HL-60 (cell line): ENCODE measurements at regions not wholly inside any gene's neighbourhood (a gene's known extent, or its start where the extent isn't known, plus 50 kb on each side); places are given as distances from the start of the nearest gene placed in this dataset.

Experiments used
- CTCF ChIP-seq: IDR thresholded peaks from one replicate; pipeline ENCODE4 v1.5.1; 2011; ENCODE audit warnings: low read length, control low read depth, inconsistent platforms; ENCODE audit not compliant: insufficient read depth
- POLR2AphosphoS5 ChIP-seq: IDR thresholded peaks from 2 replicates; pipeline ENCODE4 v1.6.1; 2012; ENCODE audit warnings: low read depth
- SPI1 ChIP-seq: IDR thresholded peaks from 2 replicates; pipeline ENCODE4 v1.6.1; 2012; ENCODE audit warnings: low read depth, mild to moderate bottlenecking, borderline replicate concordance
- TF ChIP-seq, protein P1 (sequence below): IDR thresholded peaks from 2 replicates; pipeline ENCODE4 v1.6.1; 2012; ENCODE audit warnings: low read depth; ENCODE audit not compliant: insufficient replicate concordance

DNA sequence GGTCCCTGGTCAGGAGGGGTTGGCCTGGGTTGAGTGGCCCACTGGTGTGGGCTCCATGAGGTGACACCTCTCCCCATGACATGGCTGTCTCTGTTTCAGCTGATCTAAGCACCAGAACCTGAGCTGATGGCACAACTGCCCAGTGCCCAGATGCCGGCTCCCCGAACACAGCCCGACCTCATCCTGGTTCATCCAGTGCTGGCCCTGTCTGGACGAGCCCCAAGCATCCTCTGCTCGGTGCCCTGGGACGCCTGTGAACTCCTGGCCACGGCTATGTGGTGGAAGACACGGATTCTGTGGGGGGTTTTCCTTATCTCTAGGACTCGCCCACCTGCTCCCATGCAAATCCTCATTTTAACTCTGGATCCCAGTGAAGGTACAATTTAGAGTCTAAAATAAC lies 389.2 kb downstream of the SHANK2 start:
- TF ChIP-seq POLR2AphosphoS5, result no peak
- no peak for TF ChIP-seq CTCF
- TF ChIP-seq, protein P1, sequence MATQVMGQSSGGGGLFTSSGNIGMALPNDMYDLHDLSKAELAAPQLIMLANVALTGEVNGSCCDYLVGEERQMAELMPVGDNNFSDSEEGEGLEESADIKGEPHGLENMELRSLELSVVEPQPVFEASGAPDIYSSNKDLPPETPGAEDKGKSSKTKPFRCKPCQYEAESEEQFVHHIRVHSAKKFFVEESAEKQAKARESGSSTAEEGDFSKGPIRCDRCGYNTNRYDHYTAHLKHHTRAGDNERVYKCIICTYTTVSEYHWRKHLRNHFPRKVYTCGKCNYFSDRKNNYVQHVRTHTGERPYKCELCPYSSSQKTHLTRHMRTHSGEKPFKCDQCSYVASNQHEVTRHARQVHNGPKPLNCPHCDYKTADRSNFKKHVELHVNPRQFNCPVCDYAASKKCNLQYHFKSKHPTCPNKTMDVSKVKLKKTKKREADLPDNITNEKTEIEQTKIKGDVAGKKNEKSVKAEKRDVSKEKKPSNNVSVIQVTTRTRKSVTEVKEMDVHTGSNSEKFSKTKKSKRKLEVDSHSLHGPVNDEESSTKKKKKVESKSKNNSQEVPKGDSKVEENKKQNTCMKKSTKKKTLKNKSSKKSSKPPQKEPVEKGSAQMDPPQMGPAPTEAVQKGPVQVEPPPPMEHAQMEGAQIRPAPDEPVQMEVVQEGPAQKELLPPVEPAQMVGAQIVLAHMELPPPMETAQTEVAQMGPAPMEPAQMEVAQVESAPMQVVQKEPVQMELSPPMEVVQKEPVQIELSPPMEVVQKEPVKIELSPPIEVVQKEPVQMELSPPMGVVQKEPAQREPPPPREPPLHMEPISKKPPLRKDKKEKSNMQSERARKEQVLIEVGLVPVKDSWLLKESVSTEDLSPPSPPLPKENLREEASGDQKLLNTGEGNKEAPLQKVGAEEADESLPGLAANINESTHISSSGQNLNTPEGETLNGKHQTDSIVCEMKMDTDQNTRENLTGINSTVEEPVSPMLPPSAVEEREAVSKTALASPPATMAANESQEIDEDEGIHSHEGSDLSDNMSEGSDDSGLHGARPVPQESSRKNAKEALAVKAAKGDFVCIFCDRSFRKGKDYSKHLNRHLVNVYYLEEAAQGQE, result no peak
- TF ChIP-seq SPI1, result no peak
